ENCODE measurements at regions not wholly inside any gene's neighbourhood (a gene's known extent, or its start where the extent isn't known, plus 50 kb on each side); places are given as distances from the start of the nearest gene placed in this dataset.

GRCh38 chr3:182364323-182364722 is 429.0 kb upstream of the ATP11B start:
- Histone ChIP-seq H3K27ac (ENCODE audit: low read depth, low read length) (peak overlapping the region; percentile 43), H3K9ac (ENCODE audit: low read length) (peak overlapping the region; percentile 29), H3K4me3 (ENCODE audit: insufficient read depth, low read depth, low read length) (peak overlapping the region; percentile 36), H4K20me1 (ENCODE audit: insufficient read depth, low read length) (no peaks in the 10 kb centered on the region), H3K4me2 (ENCODE audit: low read length) (peak overlapping the region; percentile 82), H3K9me3 (ENCODE audit: insufficient read depth, low read depth, low read length) (no peaks in the 10 kb centered on the region), H3K36me3 (ENCODE audit: insufficient read depth, low read length) (no peaks in the 10 kb centered on the region), H2AFZ (ENCODE audit: low read depth, low read length) (peak overlapping the region; percentile 41), H3K4me1 (ENCODE audit: insufficient read depth, low read length) (peaks cover 5% of the 10 kb centered on the region), H3K27me3 (ENCODE audit: insufficient read depth, low read length) (no peaks in the 10 kb centered on the region), H3K79me2 (ENCODE audit: insufficient read depth, low read length) (no peaks in the 10 kb centered on the region)
- H3K27ac Mint-ChIP-seq (ENCODE audit: unreplicated experiment), result no peak overlapping the region
- no peak overlapping the region for H3K4me3 Mint-ChIP-seq (ENCODE audit: unreplicated experiment)
- FAIRE-seq, result no peak
- H3K36me3 Mint-ChIP-seq (ENCODE audit: low read depth, unreplicated experiment), result no peaks in the 10 kb centered on the region
- peak; percentile 47 for DNase-seq (ENCODE audit: low read depth)
- H3K27me3 Mint-ChIP-seq (ENCODE audit: low read depth, unreplicated experiment), result no peaks in the 10 kb centered on the region
- H3K9me3 Mint-ChIP-seq (ENCODE audit: unreplicated experiment), result no peaks in the 10 kb centered on the region
- H3K4me1 Mint-ChIP-seq (ENCODE audit: low read depth, unreplicated experiment), result peaks cover 4% of the 10 kb centered on the region
- TF ChIP-seq CTCF (IDR thresholded peaks at IDR 0.05; ENCODE audit: insufficient read depth, low read depth, low read length) (peak; percentile 20), EZH2 (IDR thresholded peaks at IDR 0.05; ENCODE audit: insufficient read depth, low read length) (no peak)

GRCh38 chr3:182364723-182365650 is 428.3 kb upstream of the ATP11B start:
- Mint-ChIP-seq H3K27ac (ENCODE audit: unreplicated experiment) (no peak overlapping the region), H3K4me3 (ENCODE audit: unreplicated experiment) (no peak overlapping the region)

More at GRCh38 chr3:182364723-182365650, 428.3 kb upstream of the ATP11B start:
- Histone ChIP-seq H2AFZ (ENCODE audit: low read depth, low read length) (peak overlapping the region; percentile 41), H3K79me2 (ENCODE audit: insufficient read depth, low read length) (no peaks in the 10 kb centered on the region), H3K27ac (ENCODE audit: low read depth, low read length) (peak overlapping the region; percentile 43), H3K9me3 (ENCODE audit: insufficient read depth, low read depth, low read length) (no peaks in the 10 kb centered on the region), H3K4me2 (ENCODE audit: low read length) (peak overlapping the region; percentile 82), H3K36me3 (ENCODE audit: insufficient read depth, low read length) (no peaks in the 10 kb centered on the region), H3K4me3 (ENCODE audit: insufficient read depth, low read depth, low read length) (peak overlapping the region; percentile 36), H3K27me3 (ENCODE audit: insufficient read depth, low read length) (no peaks in the 10 kb centered on the region), H4K20me1 (ENCODE audit: insufficient read depth, low read length) (no peaks in the 10 kb centered on the region), H3K9ac (ENCODE audit: low read length) (peak overlapping the region; percentile 29), H3K4me1 (ENCODE audit: insufficient read depth, low read length) (peaks cover 5% of the 10 kb centered on the region)
- FAIRE-seq (no peak), DNase-seq (ENCODE audit: low read depth) (peak; percentile 95)
- TF ChIP-seq CTCF (IDR thresholded peaks at IDR 0.05; ENCODE audit: insufficient read depth, low read depth, low read length) (no peak), EZH2 (IDR thresholded peaks at IDR 0.05; ENCODE audit: insufficient read depth, low read length) (no peak)
- Mint-ChIP-seq H3K4me1 (ENCODE audit: low read depth, unreplicated experiment) (peaks cover 4% of the 10 kb centered on the region), H3K36me3 (ENCODE audit: low read depth, unreplicated experiment) (no peaks in the 10 kb centered on the region), H3K27me3 (ENCODE audit: low read depth, unreplicated experiment) (no peaks in the 10 kb centered on the region), H3K9me3 (ENCODE audit: unreplicated experiment) (no peaks in the 10 kb centered on the region)

Measured in astrocyte (in vitro differentiated cells and primary cell).